Right kidney (tissue), 1 donor: ENCODE measurements at regions not wholly inside any gene's neighbourhood (a gene's known extent, or its start where the extent isn't known, plus 50 kb on each side); places are given as distances from the start of the nearest gene placed in this dataset.
"Not testable (repeated sequence)": the region's sequence is repeated elsewhere in the genome, so short reads cannot be mapped to it uniquely, and the experiment has no call there.

Experiments used
- DNase-seq: peaks from one replicate; pipeline ENCODE4 v3.0.0-alpha.2; 2016

- no peak for DNase-seq
Observed at GRCh38 chr11:90380206-90380605, 157.4 kb upstream of the CHORDC1 start.

GRCh38 chr11:90373971-90374370, 151.1 kb upstream of the CHORDC1 start:
- DNase-seq = no peak

GRCh38 chr11:90364527-90364926, 141.7 kb upstream of the CHORDC1 start:
- no peak for DNase-seq

GRCh38 chr11:90363739-90364138, 140.9 kb upstream of the CHORDC1 start:
- no peak for DNase-seq

GRCh38 chr11:90355200-90355599, 132.4 kb upstream of the CHORDC1 start:
- no peak for DNase-seq

GRCh38 chr11:90349731-90350130, 126.9 kb upstream of the CHORDC1 start:
- DNase-seq = no peak

GRCh38 chr11:90344546-90344945, 121.7 kb upstream of the CHORDC1 start:
- DNase-seq = no peak

- DNase-seq = no peak
Observed at GRCh38 chr11:90343673-90344072, 120.8 kb upstream of the CHORDC1 start.

- no peak for DNase-seq
Observed at GRCh38 chr11:90341986-90342385, 119.1 kb upstream of the CHORDC1 start.

- DNase-seq = no peak
Observed at GRCh38 chr11:90332415-90332814, 109.6 kb upstream of the CHORDC1 start.

GRCh38 chr11:90330632-90331031, 107.8 kb upstream of the CHORDC1 start:
- no peak for DNase-seq

- DNase-seq = no peak
Observed at GRCh38 chr11:90329043-90329442, 106.2 kb upstream of the CHORDC1 start.

- no peak for DNase-seq
Observed at GRCh38 chr11:90326647-90327046, 103.8 kb upstream of the CHORDC1 start.

GRCh38 chr11:90323289-90323688, 100.4 kb upstream of the CHORDC1 start:
- DNase-seq = no peak

GRCh38 chr11:90321018-90321417, 98.2 kb upstream of the CHORDC1 start:
- DNase-seq = no peak

- no peak for DNase-seq
Observed at GRCh38 chr11:90318651-90319050, 95.8 kb upstream of the CHORDC1 start.

GRCh38 chr11:90310210-90310609, 87.4 kb upstream of the CHORDC1 start:
- DNase-seq = no peak

GRCh38 chr11:90309693-90310092, 86.8 kb upstream of the CHORDC1 start:
- no peak for DNase-seq

GRCh38 chr11:90294526-90294925, 71.7 kb upstream of the CHORDC1 start:
- no peak for DNase-seq

GRCh38 chr11:90294091-90294490, 71.2 kb upstream of the CHORDC1 start:
- no peak for DNase-seq

GRCh38 chr11:90288212-90288821, 65.5 kb upstream of the CHORDC1 start:
- no peak for DNase-seq

- DNase-seq = no peak
Observed at GRCh38 chr11:90286640-90287039, 63.8 kb upstream of the CHORDC1 start.

GRCh38 chr11:90284171-90284570, 61.3 kb upstream of the CHORDC1 start:
- no peak for DNase-seq

- not testable (repeated sequence) for DNase-seq
Observed at GRCh38 chr11:90282551-90283071, 59.8 kb upstream of the CHORDC1 start.

GRCh38 chr11:90274362-90274761, 51.5 kb upstream of the CHORDC1 start:
- no peak for DNase-seq
